RWPE2 (cell line): ENCODE measurements at regions not wholly inside any gene's neighbourhood (a gene's known extent, or its start where the extent isn't known, plus 50 kb on each side); places are given as distances from the start of the nearest gene placed in this dataset.

Source experiments
- ATAC-seq: fragments of 200-7000 bp; cut with Tn5 transposase; 3 replicates; pipeline ENCODE4 v1.9.1; 2021; ENCODE audit warnings: low read depth
- DNase-seq: peaks from one replicate; pipeline ENCODE4 v3.0.0-alpha.2; 2020; ENCODE audit warnings: low spot score
- H3K27ac ChIP-seq: fragments of 450-650 bp; 2 replicates; pipeline ENCODE4 v1.5.1; 2017; ENCODE audit warnings: mild to moderate bottlenecking; ENCODE audit not compliant: poor library complexity, severe bottlenecking
- H3K27me3 ChIP-seq: fragments of 250-450 bp; sonication (Bioruptor Pico); 2 replicates; pipeline ENCODE4 v1.5.1; 2021; ENCODE audit warnings: mild to moderate bottlenecking, moderate library complexity; ENCODE audit not compliant: insufficient read depth, poor library complexity, severe bottlenecking
- H3K36me3 ChIP-seq: fragments of 250-450 bp; sonication (Bioruptor Pico); 2 replicates; pipeline ENCODE4 v1.5.1; 2020; ENCODE audit warnings: low read depth, mild to moderate bottlenecking, moderate library complexity
- H3K4me1 ChIP-seq: fragments of 250-450 bp; sonication (Bioruptor Pico); 2 replicates; pipeline ENCODE4 v1.5.1; 2021; ENCODE audit warnings: mild to moderate bottlenecking, moderate library complexity; ENCODE audit not compliant: insufficient read depth, poor library complexity, severe bottlenecking
- H3K4me3 ChIP-seq: fragments of 250-450 bp; sonication (Bioruptor Pico); 2 replicates; pipeline ENCODE4 v1.5.1; 2021; ENCODE audit warnings: mild to moderate bottlenecking, moderate library complexity; ENCODE audit not compliant: severe bottlenecking
- H3K9me3 ChIP-seq: fragments of 250-450 bp; sonication (Bioruptor Pico); 2 replicates; pipeline ENCODE4 v1.5.1; 2021; ENCODE audit warnings: mild to moderate bottlenecking, moderate library complexity; ENCODE audit not compliant: severe bottlenecking
- CTCF ChIP-seq: fragments of 450-650 bp; IDR thresholded peaks from one replicate; pipeline ENCODE4 v1.5.1; 2017; ENCODE audit warnings: mild to moderate bottlenecking, moderate library complexity; ENCODE audit not compliant: poor library complexity, severe bottlenecking

DNA sequence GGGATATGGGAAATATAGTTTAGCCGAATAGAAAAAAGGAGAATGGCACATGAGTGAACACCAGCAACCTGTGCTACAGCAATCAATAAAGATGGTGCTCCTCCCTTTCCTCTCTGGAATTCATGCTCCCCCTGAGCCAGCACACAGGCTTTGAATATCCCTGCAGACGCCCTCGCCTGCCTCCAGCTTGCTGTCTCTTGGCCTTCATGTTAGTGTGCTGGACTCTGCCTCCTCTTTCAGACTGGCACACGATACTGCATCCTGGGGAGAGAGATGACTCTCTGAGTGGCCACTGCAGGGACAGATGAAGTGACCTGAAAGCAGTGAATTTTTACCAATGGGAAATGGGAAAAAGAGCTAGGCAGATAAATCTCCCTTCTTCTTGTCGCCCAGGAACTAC lies 498.6 kb upstream of the SALL1 start:
- DNase-seq (no peak), ATAC-seq (no peak)
- Histone ChIP-seq H3K27me3 (peaks cover 22% of the 10 kb centered on the region), H3K27ac (no peak overlapping the region), H3K4me3 (no peak overlapping the region), H3K4me1 (no peaks in the 10 kb centered on the region), H3K36me3 (no peaks in the 10 kb centered on the region), H3K9me3 (no peaks in the 10 kb centered on the region)
- no peak for TF ChIP-seq CTCF

DNA sequence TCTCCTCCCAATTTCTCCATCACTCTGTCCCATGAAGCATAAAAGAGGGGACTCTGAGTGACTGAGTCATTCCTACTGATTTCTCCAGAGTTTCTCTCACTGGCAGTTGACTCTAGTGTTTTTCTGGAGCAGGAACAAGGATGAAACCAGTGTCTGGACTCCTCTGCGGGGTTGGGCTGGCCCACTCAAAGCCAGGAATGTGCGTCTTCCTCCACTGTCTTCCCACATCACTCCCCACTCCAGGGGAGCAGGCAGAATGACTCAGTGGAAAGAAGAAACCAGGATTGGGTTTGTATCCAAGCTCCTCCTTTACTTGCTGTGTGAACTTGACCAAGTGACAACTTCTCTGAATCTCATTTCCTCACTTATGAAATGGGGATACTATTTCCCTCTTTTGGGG lies 497.5 kb upstream of the SALL1 start:
- no peak for ATAC-seq
- Histone ChIP-seq H3K27ac (no peak overlapping the region), H3K36me3 (no peaks in the 10 kb centered on the region), H3K9me3 (no peaks in the 10 kb centered on the region), H3K4me1 (no peaks in the 10 kb centered on the region), H3K27me3 (peaks cover 22% of the 10 kb centered on the region), H3K4me3 (no peak overlapping the region)
- no peak for TF ChIP-seq CTCF
- DNase-seq = no peak

DNA sequence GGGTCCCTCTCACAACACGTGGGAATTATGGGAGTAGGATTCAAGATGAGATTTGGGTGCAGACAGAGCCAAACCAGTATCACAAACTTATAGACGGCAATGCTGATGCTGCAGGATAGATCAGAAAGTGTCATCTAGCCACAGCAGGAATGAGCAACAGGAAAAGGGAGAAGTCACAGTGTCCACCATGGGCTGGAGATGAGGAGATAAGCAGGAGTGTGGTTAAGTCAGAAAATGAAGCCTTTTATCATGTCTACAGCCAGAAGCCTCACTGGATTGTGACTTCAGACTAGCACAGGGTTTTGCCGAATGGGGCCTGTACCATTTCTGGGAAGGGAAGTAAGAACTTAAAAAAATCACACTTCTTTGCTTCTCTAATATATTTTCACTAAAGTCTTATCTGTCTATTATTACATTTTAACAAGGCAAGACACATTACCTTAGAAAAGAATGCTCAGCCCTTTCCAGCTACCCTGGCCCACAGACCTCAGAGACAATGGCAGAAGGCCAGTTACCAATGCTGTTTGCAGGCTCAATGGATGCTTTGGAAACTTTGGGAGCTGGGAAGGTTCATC lies 490.2 kb upstream of the SALL1 start:
- TF ChIP-seq CTCF = no peak
- H3K27ac ChIP-seq = no peak overlapping the region
- H3K27me3 ChIP-seq = no peaks in the 10 kb centered on the region
- no peak overlapping the region for H3K4me3 ChIP-seq
- ATAC-seq (no peak), DNase-seq (no peak)
- no peaks in the 10 kb centered on the region for H3K9me3 ChIP-seq
- no peaks in the 10 kb centered on the region for H3K36me3 ChIP-seq
- peaks cover 26% of the 10 kb centered on the region for H3K4me1 ChIP-seq

GRCh38 chr16:51640196-51640595 lies 489.1 kb upstream of the SALL1 start:
- H3K4me1 ChIP-seq = peaks cover 26% of the 10 kb centered on the region
- no peak for DNase-seq
- ATAC-seq = no peak
- no peaks in the 10 kb centered on the region for H3K27me3 ChIP-seq
- H3K36me3 ChIP-seq = no peaks in the 10 kb centered on the region
- no peak overlapping the region for H3K27ac ChIP-seq
- H3K9me3 ChIP-seq = no peaks in the 10 kb centered on the region
- no peak for TF ChIP-seq CTCF
- H3K4me3 ChIP-seq = no peak overlapping the region

GRCh38 chr16:51638339-51639135 lies 487.5 kb upstream of the SALL1 start:
- Histone ChIP-seq H3K4me1 (peaks cover 26% of the 10 kb centered on the region), H3K27ac (peak overlapping the region; percentile 3), H3K4me3 (no peak overlapping the region), H3K27me3 (no peaks in the 10 kb centered on the region), H3K9me3 (no peaks in the 10 kb centered on the region), H3K36me3 (no peaks in the 10 kb centered on the region)
- no peak for TF ChIP-seq CTCF
- no peak for DNase-seq
- peak; percentile 56; the same call in 2 of the 3 replicates for ATAC-seq
